ENCODE measurements at regions not wholly inside any gene's neighbourhood (a gene's known extent, or its start where the extent isn't known, plus 50 kb on each side); places are given as distances from the start of the nearest gene placed in this dataset.

DNA sequence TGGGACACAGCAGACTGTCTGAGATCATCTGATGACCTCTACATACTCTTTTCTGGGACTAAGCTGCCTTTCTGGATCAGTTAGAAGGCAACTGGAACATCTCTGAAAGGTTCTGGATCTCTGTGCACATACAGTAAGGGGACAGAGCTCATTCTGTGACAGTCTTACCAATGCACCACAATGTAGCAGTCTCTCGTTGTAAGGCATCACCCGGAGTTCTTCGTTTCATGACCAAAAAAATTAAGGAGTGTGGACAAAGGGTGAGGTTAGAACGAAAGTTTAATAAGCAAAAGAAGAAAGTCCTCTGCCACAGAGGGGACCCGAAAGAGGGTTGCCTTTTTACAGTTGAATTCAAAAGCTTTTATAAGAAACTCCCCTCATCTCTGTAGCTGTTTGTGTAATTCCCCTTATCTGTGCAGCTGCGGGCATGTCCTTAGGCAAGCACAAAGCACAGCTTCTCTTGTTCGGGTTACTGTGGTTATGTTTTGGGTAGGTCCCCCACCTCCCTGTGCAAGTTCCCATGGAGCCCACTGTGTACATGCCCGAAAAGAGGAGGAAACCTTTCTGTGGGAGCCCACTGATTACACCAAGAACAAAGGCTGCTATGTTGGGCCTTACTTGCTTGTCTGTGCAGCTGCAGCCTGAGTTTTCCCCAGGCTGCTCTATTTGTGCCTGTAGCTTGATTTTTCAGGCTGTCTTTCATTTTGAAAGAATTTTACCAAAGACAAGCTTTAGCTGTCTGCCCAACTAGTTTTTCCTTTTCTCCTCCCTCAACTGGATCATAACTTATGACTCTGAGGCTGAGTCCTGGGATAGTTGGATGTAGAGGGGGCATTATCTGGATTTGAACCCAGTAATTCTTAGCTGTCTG, 53.1 kb upstream of the CACNA1E start:
- TF ChIP-seq POLR2A (IDR thresholded peaks at IDR 0.05), result no peak
- TF ChIP-seq, protein P1, sequence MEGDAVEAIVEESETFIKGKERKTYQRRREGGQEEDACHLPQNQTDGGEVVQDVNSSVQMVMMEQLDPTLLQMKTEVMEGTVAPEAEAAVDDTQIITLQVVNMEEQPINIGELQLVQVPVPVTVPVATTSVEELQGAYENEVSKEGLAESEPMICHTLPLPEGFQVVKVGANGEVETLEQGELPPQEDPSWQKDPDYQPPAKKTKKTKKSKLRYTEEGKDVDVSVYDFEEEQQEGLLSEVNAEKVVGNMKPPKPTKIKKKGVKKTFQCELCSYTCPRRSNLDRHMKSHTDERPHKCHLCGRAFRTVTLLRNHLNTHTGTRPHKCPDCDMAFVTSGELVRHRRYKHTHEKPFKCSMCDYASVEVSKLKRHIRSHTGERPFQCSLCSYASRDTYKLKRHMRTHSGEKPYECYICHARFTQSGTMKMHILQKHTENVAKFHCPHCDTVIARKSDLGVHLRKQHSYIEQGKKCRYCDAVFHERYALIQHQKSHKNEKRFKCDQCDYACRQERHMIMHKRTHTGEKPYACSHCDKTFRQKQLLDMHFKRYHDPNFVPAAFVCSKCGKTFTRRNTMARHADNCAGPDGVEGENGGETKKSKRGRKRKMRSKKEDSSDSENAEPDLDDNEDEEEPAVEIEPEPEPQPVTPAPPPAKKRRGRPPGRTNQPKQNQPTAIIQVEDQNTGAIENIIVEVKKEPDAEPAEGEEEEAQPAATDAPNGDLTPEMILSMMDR (IDR thresholded peaks at IDR 0.05), result no peak

Measured in suprapubic skin (tissue), 3 donors.